ENCODE measurements at regions not wholly inside any gene's neighbourhood (a gene's known extent, or its start where the extent isn't known, plus 50 kb on each side); places are given as distances from the start of the nearest gene placed in this dataset.

DNA sequence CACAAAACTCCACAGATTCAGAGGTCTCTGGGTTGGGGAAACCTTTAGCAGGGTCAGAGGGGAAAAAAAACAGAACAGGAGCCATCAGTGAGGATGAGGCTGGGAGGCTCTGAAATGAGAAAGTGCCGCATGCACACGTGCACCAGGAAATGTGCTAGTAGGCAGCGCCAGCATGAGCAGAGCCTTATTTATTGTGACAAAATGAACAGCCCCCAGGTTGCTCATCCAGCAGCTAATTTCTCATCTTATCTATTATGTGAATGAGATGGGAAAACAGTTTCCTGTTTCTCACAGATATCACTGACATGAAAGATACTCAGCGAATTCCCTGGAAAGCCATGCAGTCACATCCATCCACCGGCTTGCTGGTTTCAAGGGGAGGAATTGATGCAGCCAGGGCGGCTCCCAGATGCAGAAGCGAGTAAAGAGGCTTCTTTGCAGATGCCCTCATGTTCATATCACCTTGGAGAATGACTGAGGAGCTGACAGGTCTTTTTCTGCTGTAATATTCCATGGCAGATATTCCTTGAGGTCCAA is 176.1 kb downstream of the MBOAT1 start (continued):
- TF ChIP-seq SALL2 (tag by site-specific recombination; IDR thresholded peaks at IDR 0.05; ENCODE audit: borderline replicate concordance) (no peak), ZBTB7A (tag by site-specific recombination; IDR thresholded peaks at IDR 0.05; ENCODE audit: low read depth) (no peak), ZNF10 (tag by site-specific recombination; IDR thresholded peaks at IDR 0.05) (no peak)
- TF ChIP-seq, protein P1, sequence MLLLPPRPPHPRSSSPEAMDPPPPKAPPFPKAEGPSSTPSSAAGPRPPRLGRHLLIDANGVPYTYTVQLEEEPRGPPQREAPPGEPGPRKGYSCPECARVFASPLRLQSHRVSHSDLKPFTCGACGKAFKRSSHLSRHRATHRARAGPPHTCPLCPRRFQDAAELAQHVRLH (tag by site-specific recombination; IDR thresholded peaks at IDR 0.05) = no peak

- ChIA-PET POLR2A (no interaction called here), CTCF (interaction anchor here (0.6 to 1.2 kb wide), 3 partner anchors 186 to 1041 kb away, joined by 3 to 6 read pairs (median 4); no protein-coding TSS in a partner anchor)
- Histone ChIP-seq H3K27ac (ENCODE audit: extremely low read depth, low read depth, low read length) (no peak overlapping the region), H3K36me3 (ENCODE audit: control insufficient read depth in 2 of 2, insufficient read depth in 1 of 2, low read length in 2 of 2) (no peaks in the 10 kb centered on the region), H3K9me3 (ENCODE audit: control insufficient read depth, insufficient read depth, low read depth, low read length) (no peaks in the 10 kb centered on the region), H3K4me3 (ENCODE audit: low read depth, low read length) (no peak overlapping the region), H3K4me1 (ENCODE audit: control insufficient read depth, insufficient read depth, low read length) (no peaks in the 10 kb centered on the region)
- no peak for TF ChIP-seq ZNF561 (tag by site-specific recombination; IDR thresholded peaks at IDR 0.05; ENCODE audit: borderline replicate concordance)
- TF ChIP-seq ZNF549 (tag by site-specific recombination; IDR thresholded peaks at IDR 0.05) = no peak
- peak; percentile 51 for TF ChIP-seq SCRT2 (tag by site-specific recombination; IDR thresholded peaks at IDR 0.05)
Measured at GRCh38 chr6:20038410-20039204, 173.7 kb downstream of the MBOAT1 start.

DNA sequence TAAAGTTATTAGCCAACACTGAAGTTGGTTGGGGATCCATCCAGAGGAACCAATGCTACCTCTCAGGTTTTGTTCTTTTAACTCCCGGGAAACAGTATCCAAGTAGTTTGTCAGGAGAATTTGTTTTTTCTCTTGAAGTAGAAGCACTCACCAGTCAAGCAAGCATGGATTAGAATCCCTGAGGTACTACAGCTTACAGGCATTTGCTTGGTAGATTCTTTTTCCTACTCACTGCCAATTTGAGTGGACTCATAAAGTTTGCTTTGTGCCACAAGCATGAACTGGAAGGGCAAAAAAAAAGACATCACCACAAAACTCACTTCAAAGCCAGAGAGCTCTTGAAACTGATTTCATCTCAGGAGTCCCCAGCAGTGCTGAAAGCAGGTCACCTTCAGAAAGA is 167.4 kb downstream of the MBOAT1 start:
- ChIA-PET CTCF (interaction anchor here (0.6 to 0.8 kb wide), 3 partner anchors 9 to 1220 kb away, joined by 3 to 4 read pairs (median 4); no protein-coding TSS in a partner anchor), POLR2A (no interaction called here)
- TF ChIP-seq ZNF19 (tag by site-specific recombination; IDR thresholded peaks at IDR 0.05; ENCODE audit: low read depth) (no peak), ZSCAN16 (tag by site-specific recombination; IDR thresholded peaks at IDR 0.05) (no peak), REPIN1 (tag by site-specific recombination; IDR thresholded peaks at IDR 0.05; ENCODE audit: low read depth) (no peak), MZF1 (tag by site-specific recombination; IDR thresholded peaks at IDR 0.05; ENCODE audit: borderline replicate concordance) (no peak), ZBTB11 (tag by site-specific recombination; conservative IDR thresholded peaks at IDR 0.05; ENCODE audit: low read depth) (no peak), ZBTB8A (tag by site-specific recombination; IDR thresholded peaks at IDR 0.05) (no peak), ZNF112 (tag by site-specific recombination; IDR thresholded peaks at IDR 0.05) (no peak), ZEB2 (tag by site-specific recombination; IDR thresholded peaks at IDR 0.05) (no peak)
- TF ChIP-seq, protein P2, sequence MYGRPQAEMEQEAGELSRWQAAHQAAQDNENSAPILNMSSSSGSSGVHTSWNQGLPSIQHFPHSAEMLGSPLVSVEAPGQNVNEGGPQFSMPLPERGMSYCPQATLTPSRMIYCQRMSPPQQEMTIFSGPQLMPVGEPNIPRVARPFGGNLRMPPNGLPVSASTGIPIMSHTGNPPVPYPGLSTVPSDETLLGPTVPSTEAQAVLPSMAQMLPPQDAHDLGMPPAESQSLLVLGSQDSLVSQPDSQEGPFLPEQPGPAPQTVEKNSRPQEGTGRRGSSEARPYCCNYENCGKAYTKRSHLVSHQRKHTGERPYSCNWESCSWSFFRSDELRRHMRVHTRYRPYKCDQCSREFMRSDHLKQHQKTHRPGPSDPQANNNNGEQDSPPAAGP (tag by site-specific recombination; IDR thresholded peaks at IDR 0.05) = no peak
- TF ChIP-seq, protein P3, sequence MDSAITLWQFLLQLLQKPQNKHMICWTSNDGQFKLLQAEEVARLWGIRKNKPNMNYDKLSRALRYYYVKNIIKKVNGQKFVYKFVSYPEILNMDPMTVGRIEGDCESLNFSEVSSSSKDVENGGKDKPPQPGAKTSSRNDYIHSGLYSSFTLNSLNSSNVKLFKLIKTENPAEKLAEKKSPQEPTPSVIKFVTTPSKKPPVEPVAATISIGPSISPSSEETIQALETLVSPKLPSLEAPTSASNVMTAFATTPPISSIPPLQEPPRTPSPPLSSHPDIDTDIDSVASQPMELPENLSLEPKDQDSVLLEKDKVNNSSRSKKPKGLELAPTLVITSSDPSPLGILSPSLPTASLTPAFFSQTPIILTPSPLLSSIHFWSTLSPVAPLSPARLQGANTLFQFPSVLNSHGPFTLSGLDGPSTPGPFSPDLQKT (IDR thresholded peaks at IDR 0.05; ENCODE audit: borderline replicate concordance, low read depth, low read length) = no peak
- TF ChIP-seq, protein P4, sequence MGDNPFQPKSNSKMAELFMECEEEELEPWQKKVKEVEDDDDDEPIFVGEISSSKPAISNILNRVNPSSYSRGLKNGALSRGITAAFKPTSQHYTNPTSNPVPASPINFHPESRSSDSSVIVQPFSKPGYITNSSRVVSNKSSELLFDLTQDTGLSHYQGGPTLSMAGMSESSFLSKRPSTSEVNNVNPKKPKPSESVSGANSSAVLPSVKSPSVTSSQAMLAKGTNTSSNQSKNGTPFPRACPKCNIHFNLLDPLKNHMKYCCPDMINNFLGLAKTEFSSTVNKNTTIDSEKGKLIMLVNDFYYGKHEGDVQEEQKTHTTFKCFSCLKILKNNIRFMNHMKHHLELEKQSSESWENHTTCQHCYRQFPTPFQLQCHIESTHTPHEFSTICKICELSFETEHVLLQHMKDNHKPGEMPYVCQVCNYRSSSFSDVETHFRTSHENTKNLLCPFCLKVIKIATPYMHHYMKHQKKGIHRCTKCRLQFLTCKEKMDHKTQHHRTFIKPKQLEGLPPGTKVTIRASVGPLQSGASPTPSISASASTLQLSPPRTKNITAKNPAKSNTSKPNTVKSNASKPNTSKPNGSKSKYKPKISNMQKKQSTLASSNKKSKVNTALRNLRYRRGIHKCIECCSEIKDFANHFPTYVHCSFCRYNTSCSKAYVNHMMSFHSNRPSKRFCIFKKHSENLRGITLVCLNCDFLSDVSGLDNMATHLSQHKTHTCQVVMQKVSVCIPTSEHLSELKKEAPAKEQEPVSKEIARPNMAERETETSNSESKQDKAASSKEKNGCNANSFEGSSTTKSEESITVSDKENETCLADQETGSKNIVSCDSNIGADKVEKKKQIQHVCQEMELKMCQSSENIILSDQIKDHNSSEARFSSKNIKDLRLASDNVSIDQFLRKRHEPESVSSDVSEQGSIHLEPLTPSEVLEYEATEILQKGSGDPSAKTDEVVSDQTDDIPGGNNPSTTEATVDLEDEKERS (tag by site-specific recombination; IDR thresholded peaks at IDR 0.05) = no peak
- Histone ChIP-seq H3K36me3 (ENCODE audit: control insufficient read depth in 2 of 2, insufficient read depth in 1 of 2, low read length in 2 of 2) (no peaks in the 10 kb centered on the region), H3K9me3 (ENCODE audit: control insufficient read depth, insufficient read depth, low read depth, low read length) (no peaks in the 10 kb centered on the region), H3K27ac (ENCODE audit: extremely low read depth, low read depth, low read length) (no peak overlapping the region), H3K4me3 (ENCODE audit: low read depth, low read length) (no peak overlapping the region), H3K4me1 (ENCODE audit: control insufficient read depth, insufficient read depth, low read length) (no peaks in the 10 kb centered on the region)
